ENCODE measurements at regions not wholly inside any gene's neighbourhood (a gene's known extent, or its start where the extent isn't known, plus 50 kb on each side); places are given as distances from the start of the nearest gene placed in this dataset.
"Not testable (repeated sequence)": the region's sequence is repeated elsewhere in the genome, so short reads cannot be mapped to it uniquely, and the experiment has no call there.

- H3K36me3 ChIP-seq (ENCODE audit: control insufficient read depth, insufficient read depth, low read length): no peaks in the 10 kb centered on the region
- H3K9me3 ChIP-seq (ENCODE audit: control insufficient read depth, low read length): no peaks in the 10 kb centered on the region
- H3K4me1 ChIP-seq (ENCODE audit: control insufficient read depth, insufficient read depth, low read length, poor library complexity, severe bottlenecking): peaks cover 11% of the 10 kb centered on the region
- WGBS, 2 experiments (ENCODE audit: insufficient coverage in 2 of 2): 88 to 100% methylated on average over 1 of the region's 3 CpGs
- no peak overlapping the region for H3K4me3 ChIP-seq (ENCODE audit: extremely low read depth, insufficient read depth, low read length, poor library complexity, severe bottlenecking)
- H3K27ac ChIP-seq (ENCODE audit: low read depth, low read length, severe bottlenecking): no peak overlapping the region
Measured at GRCh38 chr12:47378222-47378582, 298.4 kb upstream of the AMIGO2 start.

GRCh38 chr12:47377414-47378221, 297.9 kb upstream of the AMIGO2 start:
- Histone ChIP-seq H3K4me3 (ENCODE audit: extremely low read depth, insufficient read depth, low read length, poor library complexity, severe bottlenecking) (no peak overlapping the region), H3K36me3 (ENCODE audit: control insufficient read depth, insufficient read depth, low read length) (no peaks in the 10 kb centered on the region), H3K27ac (ENCODE audit: low read depth, low read length, severe bottlenecking) (peak overlapping the region; percentile 43), H3K4me1 (ENCODE audit: control insufficient read depth, insufficient read depth, low read length, poor library complexity, severe bottlenecking) (peaks cover 11% of the 10 kb centered on the region), H3K9me3 (ENCODE audit: control insufficient read depth, low read length) (no peaks in the 10 kb centered on the region)
- 88 to 90% methylated on average over 8 to 10 of the region's 12 CpGs for WGBS, 2 experiments (ENCODE audit: insufficient coverage in 2 of 2)

- peaks cover 11% of the 10 kb centered on the region for H3K4me1 ChIP-seq (ENCODE audit: control insufficient read depth, insufficient read depth, low read length, poor library complexity, severe bottlenecking)
- WGBS, 2 experiments (ENCODE audit: insufficient coverage in 2 of 2): 94 to 95% methylated on average over 3 to 4 of the region's 6 CpGs
- no peaks in the 10 kb centered on the region for H3K36me3 ChIP-seq (ENCODE audit: control insufficient read depth, insufficient read depth, low read length)
- H3K9me3 ChIP-seq (ENCODE audit: control insufficient read depth, low read length): no peaks in the 10 kb centered on the region
- no peak overlapping the region for H3K4me3 ChIP-seq (ENCODE audit: extremely low read depth, insufficient read depth, low read length, poor library complexity, severe bottlenecking)
- H3K27ac ChIP-seq (ENCODE audit: low read depth, low read length, severe bottlenecking): no peak overlapping the region
Measured at GRCh38 chr12:47376927-47377326, 297.2 kb upstream of the AMIGO2 start.

- H3K9me3 ChIP-seq (ENCODE audit: control insufficient read depth, low read length): no peaks in the 10 kb centered on the region
- peaks cover 11% of the 10 kb centered on the region for H3K4me1 ChIP-seq (ENCODE audit: control insufficient read depth, insufficient read depth, low read length, poor library complexity, severe bottlenecking)
- H3K27ac ChIP-seq (ENCODE audit: low read depth, low read length, severe bottlenecking): no peak overlapping the region
- no peaks in the 10 kb centered on the region for H3K36me3 ChIP-seq (ENCODE audit: control insufficient read depth, insufficient read depth, low read length)
- H3K4me3 ChIP-seq (ENCODE audit: extremely low read depth, insufficient read depth, low read length, poor library complexity, severe bottlenecking): no peak overlapping the region
- WGBS, 2 experiments (ENCODE audit: insufficient coverage in 2 of 2): no CpG with 5 or more reads among the region's 1 CpG
Measured at GRCh38 chr12:47373554-47374150, 293.9 kb upstream of the AMIGO2 start.

GRCh38 chr12:47370421-47370820, 290.7 kb upstream of the AMIGO2 start:
- no peak overlapping the region for H3K27ac ChIP-seq (ENCODE audit: low read depth, low read length, severe bottlenecking)
- H3K4me1 ChIP-seq (ENCODE audit: control insufficient read depth, insufficient read depth, low read length, poor library complexity, severe bottlenecking): no peaks in the 10 kb centered on the region
- no peaks in the 10 kb centered on the region for H3K9me3 ChIP-seq (ENCODE audit: control insufficient read depth, low read length)
- H3K4me3 ChIP-seq (ENCODE audit: extremely low read depth, insufficient read depth, low read length, poor library complexity, severe bottlenecking): no peak overlapping the region
- no peaks in the 10 kb centered on the region for H3K36me3 ChIP-seq (ENCODE audit: control insufficient read depth, insufficient read depth, low read length)
- WGBS, 2 experiments (ENCODE audit: insufficient coverage in 2 of 2): 75 to 76% methylated on average over 4 of the region's 4 CpGs

GRCh38 chr12:47369085-47369484, 289.3 kb upstream of the AMIGO2 start:
- H3K4me3 ChIP-seq (ENCODE audit: extremely low read depth, insufficient read depth, low read length, poor library complexity, severe bottlenecking): no peak overlapping the region
- WGBS, 2 experiments (ENCODE audit: insufficient coverage in 2 of 2): 91 to 94% methylated on average over 3 to 4 of the region's 4 CpGs
- H3K4me1 ChIP-seq (ENCODE audit: control insufficient read depth, insufficient read depth, low read length, poor library complexity, severe bottlenecking): no peaks in the 10 kb centered on the region
- H3K9me3 ChIP-seq (ENCODE audit: control insufficient read depth, low read length): no peaks in the 10 kb centered on the region
- H3K36me3 ChIP-seq (ENCODE audit: control insufficient read depth, insufficient read depth, low read length): no peaks in the 10 kb centered on the region
- H3K27ac ChIP-seq (ENCODE audit: low read depth, low read length, severe bottlenecking): no peak overlapping the region

- Histone ChIP-seq H3K9me3 (ENCODE audit: control insufficient read depth, low read length) (no peaks in the 10 kb centered on the region), H3K27ac (ENCODE audit: low read depth, low read length, severe bottlenecking) (no peak overlapping the region)
- WGBS, 2 experiments (ENCODE audit: insufficient coverage in 2 of 2): 88 to 91% methylated on average over 6 of the region's 6 CpGs
Measured at GRCh38 chr12:47367912-47368537, 288.3 kb upstream of the AMIGO2 start.

GRCh38 chr12:47366579-47366978, 286.8 kb upstream of the AMIGO2 start:
- Histone ChIP-seq H3K9me3 (ENCODE audit: control insufficient read depth, low read length) (no peaks in the 10 kb centered on the region), H3K27ac (ENCODE audit: low read depth, low read length, severe bottlenecking) (no peak overlapping the region), H3K4me1 (ENCODE audit: control insufficient read depth, insufficient read depth, low read length, poor library complexity, severe bottlenecking) (peaks cover 4% of the 10 kb centered on the region), H3K36me3 (ENCODE audit: control insufficient read depth, insufficient read depth, low read length) (no peaks in the 10 kb centered on the region), H3K4me3 (ENCODE audit: extremely low read depth, insufficient read depth, low read length, poor library complexity, severe bottlenecking) (no peak overlapping the region)
- WGBS, 2 experiments (ENCODE audit: insufficient coverage in 2 of 2): 78 to 100% methylated on average over 1 of the region's 2 CpGs

More at GRCh38 chr12:47367912-47368537, 288.3 kb upstream of the AMIGO2 start:
- no peaks in the 10 kb centered on the region for H3K36me3 ChIP-seq (ENCODE audit: control insufficient read depth, insufficient read depth, low read length)
- H3K4me1 ChIP-seq (ENCODE audit: control insufficient read depth, insufficient read depth, low read length, poor library complexity, severe bottlenecking): no peaks in the 10 kb centered on the region
- no peak overlapping the region for H3K4me3 ChIP-seq (ENCODE audit: extremely low read depth, insufficient read depth, low read length, poor library complexity, severe bottlenecking)

GRCh38 chr12:47366157-47366556, 286.4 kb upstream of the AMIGO2 start:
- 100% methylated on average over 1 of the region's 2 CpGs; no CpG with 5 or more reads in 1 of the 2 experiments for WGBS, 2 experiments (ENCODE audit: insufficient coverage in 2 of 2)

GRCh38 chr12:47365443-47366076, 285.8 kb upstream of the AMIGO2 start:
- not testable (repeated sequence) for H3K36me3 ChIP-seq (ENCODE audit: control insufficient read depth, insufficient read depth, low read length); H3K4me1 ChIP-seq (ENCODE audit: control insufficient read depth, insufficient read depth, low read length, poor library complexity, severe bottlenecking); H3K27ac ChIP-seq (ENCODE audit: low read depth, low read length, severe bottlenecking); H3K4me3 ChIP-seq (ENCODE audit: extremely low read depth, insufficient read depth, low read length, poor library complexity, severe bottlenecking); H3K9me3 ChIP-seq (ENCODE audit: control insufficient read depth, low read length)
- 91 to 100% methylated on average over 1 to 4 of the region's 7 CpGs for WGBS, 2 experiments (ENCODE audit: insufficient coverage in 2 of 2)

More at GRCh38 chr12:47366157-47366556, 286.4 kb upstream of the AMIGO2 start:
- H3K27ac ChIP-seq (ENCODE audit: low read depth, low read length, severe bottlenecking): no peak overlapping the region
- H3K4me3 ChIP-seq (ENCODE audit: extremely low read depth, insufficient read depth, low read length, poor library complexity, severe bottlenecking): no peak overlapping the region
- no peaks in the 10 kb centered on the region for H3K9me3 ChIP-seq (ENCODE audit: control insufficient read depth, low read length)
- no peaks in the 10 kb centered on the region for H3K36me3 ChIP-seq (ENCODE audit: control insufficient read depth, insufficient read depth, low read length)
- peaks cover 9% of the 10 kb centered on the region for H3K4me1 ChIP-seq (ENCODE audit: control insufficient read depth, insufficient read depth, low read length, poor library complexity, severe bottlenecking)
